Esophagus muscularis mucosa (tissue), 3 donors: ENCODE measurements at regions not wholly inside any gene's neighbourhood (a gene's known extent, or its start where the extent isn't known, plus 50 kb on each side); places are given as distances from the start of the nearest gene placed in this dataset.

Experiments
- POLR2A ChIP-seq: fragments of 450-650 bp; IDR thresholded peaks from one replicate; pipeline ENCODE4 v1.6.1; 2017; ENCODE audit warnings: antibody characterized with exemption, moderate library complexity, mild to moderate bottlenecking, low read depth
- TF ChIP-seq, protein P1 (sequence below), 3 experiments: fragments of 200-600 bp in 2 of 3; fragments of 450-650 bp in 1 of 3; sonication (generic) in 2 of 3; IDR thresholded peaks; one replicate each; pipeline ENCODE4 v1.5.1; 2017 to 2019; ENCODE audit warnings: antibody characterized with exemption in 3 of 3, mild to moderate bottlenecking in 2 of 3, moderate library complexity in 1 of 3

DNA sequence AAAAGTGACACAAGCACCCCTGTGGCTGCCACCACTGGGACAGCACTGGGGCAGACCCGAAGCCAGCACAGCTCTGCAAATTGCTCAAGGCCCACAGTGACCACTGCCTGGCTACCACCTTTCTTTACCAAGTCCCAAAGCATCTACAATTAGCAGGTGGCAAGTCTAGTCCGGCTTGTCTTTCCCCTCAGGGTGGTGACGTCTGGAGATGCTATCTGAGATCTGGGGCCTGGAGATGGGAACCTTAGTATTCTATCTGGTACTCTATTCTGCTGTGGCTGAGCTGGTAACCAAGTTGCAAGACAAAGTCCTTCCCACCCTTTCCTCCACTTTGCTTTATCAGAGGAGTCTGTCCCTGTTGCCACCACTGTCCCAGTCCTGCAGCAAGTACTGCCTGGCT, 1010.1 kb upstream of the FLRT2 start:
- TF ChIP-seq, protein P1, sequence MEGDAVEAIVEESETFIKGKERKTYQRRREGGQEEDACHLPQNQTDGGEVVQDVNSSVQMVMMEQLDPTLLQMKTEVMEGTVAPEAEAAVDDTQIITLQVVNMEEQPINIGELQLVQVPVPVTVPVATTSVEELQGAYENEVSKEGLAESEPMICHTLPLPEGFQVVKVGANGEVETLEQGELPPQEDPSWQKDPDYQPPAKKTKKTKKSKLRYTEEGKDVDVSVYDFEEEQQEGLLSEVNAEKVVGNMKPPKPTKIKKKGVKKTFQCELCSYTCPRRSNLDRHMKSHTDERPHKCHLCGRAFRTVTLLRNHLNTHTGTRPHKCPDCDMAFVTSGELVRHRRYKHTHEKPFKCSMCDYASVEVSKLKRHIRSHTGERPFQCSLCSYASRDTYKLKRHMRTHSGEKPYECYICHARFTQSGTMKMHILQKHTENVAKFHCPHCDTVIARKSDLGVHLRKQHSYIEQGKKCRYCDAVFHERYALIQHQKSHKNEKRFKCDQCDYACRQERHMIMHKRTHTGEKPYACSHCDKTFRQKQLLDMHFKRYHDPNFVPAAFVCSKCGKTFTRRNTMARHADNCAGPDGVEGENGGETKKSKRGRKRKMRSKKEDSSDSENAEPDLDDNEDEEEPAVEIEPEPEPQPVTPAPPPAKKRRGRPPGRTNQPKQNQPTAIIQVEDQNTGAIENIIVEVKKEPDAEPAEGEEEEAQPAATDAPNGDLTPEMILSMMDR (IDR thresholded peaks at IDR 0.05), result no peak
- TF ChIP-seq POLR2A, result no peak
